ENCODE measurements at regions not wholly inside any gene's neighbourhood (a gene's known extent, or its start where the extent isn't known, plus 50 kb on each side); places are given as distances from the start of the nearest gene placed in this dataset.
A peak's percentile ranks its signal among the peaks of the same experiment; 100 is the strongest.
"Not testable (repeated sequence)": the region's sequence is repeated elsewhere in the genome, so short reads cannot be mapped to it uniquely, and the experiment has no call there.

GRCh38 chr7:131076032-131076431, 251.6 kb upstream of the MKLN1 start:
- DNase-seq (ENCODE audit: low read depth), result peak; percentile 83

DNA sequence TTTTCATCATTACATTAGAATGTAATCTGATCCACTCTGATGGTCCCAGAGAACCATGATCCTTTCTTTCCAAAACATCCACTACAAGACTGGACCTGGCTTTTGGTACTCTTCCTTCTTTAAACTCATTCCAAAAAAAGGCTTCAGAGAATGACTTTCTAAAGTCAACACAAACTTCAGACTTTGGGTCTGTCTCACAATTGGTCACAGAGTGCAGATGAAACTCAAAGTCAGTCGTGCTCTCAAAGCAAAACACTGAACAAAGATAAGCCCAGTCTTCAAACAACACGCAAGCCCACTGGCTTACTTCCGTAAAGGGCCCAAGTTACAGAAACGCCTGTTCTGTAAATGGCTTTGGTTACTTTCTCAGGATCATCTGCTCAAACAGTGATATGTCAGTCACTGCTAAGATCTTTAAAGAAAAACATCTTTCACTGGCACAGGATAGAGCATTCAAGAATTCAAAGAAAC, 250.9 kb upstream of the MKLN1 start:
- peak; percentile 79 for DNase-seq (ENCODE audit: low read depth)

DNA sequence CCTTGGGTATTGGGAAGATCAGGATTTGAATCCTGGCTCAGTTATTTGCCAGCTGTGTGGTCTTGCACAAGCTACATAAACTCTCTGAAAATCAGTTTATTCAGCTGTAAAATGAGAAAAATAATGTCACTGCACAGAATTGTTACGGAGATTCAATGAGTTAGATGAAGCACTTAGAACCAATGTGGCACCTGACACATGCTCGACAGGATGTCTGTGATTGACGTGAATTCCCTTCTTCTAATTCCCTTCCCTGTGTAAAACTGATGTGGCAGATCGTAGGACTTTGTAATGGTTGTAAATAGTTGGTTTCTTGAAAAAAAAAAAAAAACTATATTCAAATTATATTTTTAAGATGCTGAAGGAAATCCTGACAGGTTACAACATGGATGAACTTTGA, 249.9 kb upstream of the MKLN1 start:
- DNase-seq (ENCODE audit: low read depth), result no peak

GRCh38 chr7:131080754-131081153, 246.9 kb upstream of the MKLN1 start:
- DNase-seq (ENCODE audit: low read depth), result no peak

GRCh38 chr7:131081308-131081707, 246.4 kb upstream of the MKLN1 start:
- no peak for DNase-seq (ENCODE audit: low read depth)

DNA sequence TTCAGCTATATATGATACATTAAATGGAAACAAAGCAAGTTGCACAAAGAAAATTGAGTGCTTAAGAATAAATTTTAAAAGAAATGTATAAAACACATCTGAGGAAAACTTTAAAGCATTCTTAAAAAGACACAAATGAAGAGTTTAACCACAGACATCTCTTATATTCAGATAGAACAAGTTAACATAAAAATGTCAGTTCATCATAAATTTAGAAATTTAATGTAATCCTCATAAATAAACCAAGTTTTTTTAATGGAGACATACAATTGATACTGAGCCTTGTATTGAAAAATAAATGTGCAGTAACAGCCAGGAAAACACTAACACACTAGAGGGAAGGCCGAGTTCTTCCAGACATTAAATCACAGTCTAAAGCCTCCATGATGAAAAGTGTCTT, 243.9 kb upstream of the MKLN1 start:
- DNase-seq (ENCODE audit: low read depth), result no peak

DNA sequence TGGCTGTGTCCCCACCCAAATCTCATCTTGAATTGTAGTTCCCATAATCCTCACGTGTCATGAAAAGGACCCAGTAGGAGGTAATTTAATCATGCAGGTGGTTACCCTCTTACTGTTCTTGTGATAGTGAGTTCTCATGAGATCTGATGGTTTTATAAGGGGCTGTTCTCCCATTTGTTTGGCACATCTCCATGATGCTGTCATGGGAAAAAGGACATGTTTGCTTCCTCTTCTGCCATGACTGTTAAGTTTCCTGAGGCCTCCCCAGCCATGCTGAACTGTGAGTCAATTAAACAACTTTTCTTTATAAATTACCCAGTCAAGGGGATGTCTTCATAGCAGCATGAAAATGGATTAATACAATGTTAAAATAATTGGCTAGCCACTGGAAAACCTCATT, 243.3 kb upstream of the MKLN1 start:
- DNase-seq (ENCODE audit: low read depth), result not testable (repeated sequence)

GRCh38 chr7:131087756-131088658, 239.7 kb upstream of the MKLN1 start:
- no peak for DNase-seq (ENCODE audit: low read depth)

DNA sequence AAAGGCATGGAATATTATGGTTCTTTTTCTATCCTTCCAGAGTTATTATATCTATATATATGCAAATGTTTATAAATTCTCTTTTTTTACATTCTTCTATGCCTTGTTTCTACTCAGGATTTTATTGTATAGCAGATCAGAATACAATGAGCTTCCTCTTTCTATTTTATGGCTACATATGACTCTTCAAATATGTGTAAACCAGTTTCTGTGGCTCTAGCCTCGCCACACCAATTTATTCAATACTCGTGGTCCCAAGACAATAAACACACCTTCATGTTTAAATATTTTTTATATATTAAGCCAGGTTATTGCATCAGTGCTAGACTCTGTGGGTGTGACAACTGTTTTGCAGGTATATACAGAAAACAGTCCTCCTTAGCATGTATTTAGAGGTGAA, 237.5 kb upstream of the MKLN1 start:
- DNase-seq (ENCODE audit: low read depth), result no peak

DNA sequence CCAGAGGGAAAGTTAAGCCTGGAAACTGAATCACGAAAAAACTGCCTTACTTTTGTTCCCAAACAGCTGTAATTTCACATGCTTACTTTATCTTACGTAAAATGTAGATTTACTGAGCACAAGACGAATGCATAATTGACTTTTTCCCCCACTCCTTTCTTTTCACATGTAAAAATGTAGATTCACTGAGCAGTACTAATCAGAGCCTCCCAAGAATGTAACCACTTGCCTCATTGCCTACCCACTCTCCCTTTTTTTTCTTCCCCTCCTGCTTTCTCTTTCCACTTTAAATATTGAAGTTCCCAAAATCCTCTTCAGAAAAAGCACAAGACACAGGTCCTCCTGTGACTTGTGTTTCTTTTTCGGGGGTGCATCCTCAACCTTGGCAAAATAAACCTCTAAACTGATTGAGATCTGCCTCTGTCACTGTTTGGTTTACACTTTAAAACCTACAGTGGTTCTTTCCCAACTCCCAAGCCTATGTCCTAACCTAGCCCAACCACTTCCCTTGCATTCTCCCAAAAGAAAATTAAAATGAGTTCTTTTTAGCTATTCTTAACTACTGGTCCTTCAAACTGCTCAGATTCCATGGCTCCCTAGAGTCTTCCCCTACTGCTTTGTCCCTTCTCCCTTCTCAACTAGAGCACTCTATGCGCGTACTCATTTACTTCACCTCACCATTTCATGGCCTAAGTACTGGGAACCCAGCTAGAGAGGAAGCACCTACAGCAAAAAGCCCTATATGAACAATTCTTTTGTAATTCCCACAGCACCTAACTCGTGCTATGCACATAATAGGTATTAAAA, 236.6 kb upstream of the MKLN1 start:
- DNase-seq (ENCODE audit: low read depth), result no peak

- no peak for DNase-seq (ENCODE audit: low read depth)
These were observed 233.0 kb upstream of the MKLN1 start for GRCh38 chr7:131094685-131095084.

DNA sequence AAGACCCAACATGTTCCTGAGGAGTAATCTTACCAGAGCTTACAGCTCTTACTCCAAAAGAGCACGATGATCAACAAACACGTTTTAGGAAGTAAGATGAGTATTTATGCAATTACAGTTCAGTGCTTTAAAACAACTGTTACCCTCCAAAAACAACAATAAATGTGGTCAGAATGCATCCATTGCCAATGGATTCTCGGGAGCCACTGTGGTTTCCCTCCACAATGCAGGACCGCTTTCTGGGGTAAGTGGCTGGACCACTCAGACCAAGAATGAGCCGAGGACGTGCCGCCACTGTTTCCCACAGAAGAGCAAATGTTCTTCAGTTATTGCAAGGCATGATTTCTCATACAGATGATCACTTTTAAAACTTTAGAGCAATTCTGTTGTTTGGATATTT, 232.3 kb upstream of the MKLN1 start:
- DNase-seq (ENCODE audit: low read depth), result no peak

- DNase-seq (ENCODE audit: low read depth), result peak; percentile 44
These were observed 231.3 kb upstream of the MKLN1 start for GRCh38 chr7:131096267-131096927.

DNA sequence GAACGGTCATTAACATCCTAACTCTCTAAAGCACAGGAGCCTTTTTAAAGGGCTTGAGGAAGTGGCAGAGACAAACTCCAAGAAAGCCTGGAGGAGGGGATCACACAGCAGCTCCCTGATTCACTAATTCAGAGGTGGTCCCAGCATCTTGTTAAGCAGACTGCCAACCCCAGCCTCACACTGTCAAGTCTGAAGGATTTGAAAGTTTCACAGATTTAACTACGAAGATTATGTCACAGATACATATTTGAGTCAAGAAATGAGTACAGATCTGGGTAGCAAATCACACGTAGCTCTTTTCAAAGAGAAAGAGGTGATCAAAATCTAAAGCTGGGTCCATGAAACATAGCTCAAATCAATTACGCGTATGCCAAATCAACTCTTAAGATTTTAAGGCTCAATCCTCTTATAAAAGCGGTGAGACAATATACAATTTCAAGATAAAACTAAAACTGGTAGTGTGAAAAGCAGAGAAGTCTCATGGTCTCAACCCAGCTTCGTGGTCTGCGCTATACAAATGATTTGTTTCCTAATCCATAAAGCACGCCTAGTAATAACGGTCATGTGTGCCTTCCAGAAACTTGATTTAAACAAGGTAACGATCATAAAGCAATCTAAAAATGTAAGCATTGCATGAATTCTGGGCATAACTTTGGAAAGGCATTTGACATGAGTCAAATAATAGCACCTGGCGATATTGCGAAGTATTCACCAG, 229.9 kb upstream of the MKLN1 start:
- DNase-seq (ENCODE audit: low read depth), result no peak

DNA sequence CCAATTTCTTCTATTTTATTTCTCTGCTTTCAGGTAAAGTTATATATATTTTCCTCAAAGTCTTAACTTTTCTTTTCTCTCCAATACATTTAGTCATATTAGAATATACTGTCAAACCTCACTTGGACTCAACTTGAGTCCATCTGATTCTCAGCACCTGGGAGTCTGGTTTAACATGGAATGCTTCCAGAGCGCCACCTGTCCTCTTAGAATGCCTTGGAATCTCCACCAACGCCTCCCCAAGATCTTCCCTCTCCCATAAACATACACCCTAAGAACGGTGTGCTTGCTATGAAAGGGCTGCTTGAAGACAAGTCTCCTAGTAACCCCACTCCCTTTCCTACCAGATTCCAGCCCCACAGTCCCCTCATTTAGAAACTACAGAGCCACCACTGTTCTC, 229.1 kb upstream of the MKLN1 start:
- DNase-seq (ENCODE audit: low read depth), result no peak

DNA sequence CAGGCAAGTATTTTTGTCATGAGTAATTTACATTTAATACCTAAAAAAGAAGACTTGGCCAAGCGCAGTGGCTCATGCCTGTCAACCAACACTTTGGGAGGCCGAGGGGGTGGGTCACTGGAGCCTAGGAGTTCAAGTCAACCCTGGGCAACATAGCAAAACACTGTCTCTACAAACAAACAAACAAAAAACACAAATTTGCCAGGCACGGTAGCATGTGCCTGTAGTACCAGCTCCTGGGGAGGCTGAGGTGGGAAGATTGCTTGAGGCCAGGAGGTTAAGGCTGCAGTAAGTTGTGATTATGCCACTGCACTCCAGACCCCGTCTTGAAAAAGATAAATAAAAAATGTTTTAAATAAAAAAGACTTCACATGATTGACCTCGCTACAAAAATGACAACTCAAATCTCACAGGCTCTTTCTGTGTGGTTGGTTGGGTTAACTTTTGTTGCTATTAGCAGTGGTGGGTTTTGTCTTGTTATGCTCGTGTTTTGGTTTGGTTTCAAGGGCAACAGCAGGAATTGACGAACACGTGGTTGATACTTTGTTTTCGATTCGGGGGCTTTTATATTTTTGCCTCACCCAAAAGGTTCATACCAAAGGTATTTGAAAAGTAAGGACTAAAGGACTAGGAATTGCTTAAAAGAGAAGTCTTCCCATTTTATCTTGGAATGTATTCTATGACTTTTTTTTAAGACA, 227.2 kb upstream of the MKLN1 start:
- no peak for DNase-seq (ENCODE audit: low read depth)

DNA sequence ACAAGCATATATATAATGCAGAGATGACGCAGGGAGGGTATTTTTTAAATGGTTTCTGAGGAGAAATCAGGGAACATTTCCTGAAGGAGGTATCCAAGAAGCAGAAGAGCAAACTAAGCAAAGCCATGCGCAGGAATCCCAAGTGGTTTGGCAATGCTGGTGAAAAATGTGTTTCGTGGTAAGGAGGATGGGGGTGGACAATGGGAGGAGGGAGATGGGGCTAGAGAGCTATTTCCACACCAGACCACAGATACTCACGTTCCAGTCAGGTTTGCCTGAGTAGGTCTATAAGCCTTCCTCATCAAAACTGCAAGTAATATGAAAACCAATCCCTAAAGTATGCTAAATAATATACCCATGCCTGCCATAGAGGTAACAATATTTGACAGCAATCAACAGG, 223.7 kb upstream of the MKLN1 start:
- peak; percentile 80 for DNase-seq (ENCODE audit: low read depth)

DNA sequence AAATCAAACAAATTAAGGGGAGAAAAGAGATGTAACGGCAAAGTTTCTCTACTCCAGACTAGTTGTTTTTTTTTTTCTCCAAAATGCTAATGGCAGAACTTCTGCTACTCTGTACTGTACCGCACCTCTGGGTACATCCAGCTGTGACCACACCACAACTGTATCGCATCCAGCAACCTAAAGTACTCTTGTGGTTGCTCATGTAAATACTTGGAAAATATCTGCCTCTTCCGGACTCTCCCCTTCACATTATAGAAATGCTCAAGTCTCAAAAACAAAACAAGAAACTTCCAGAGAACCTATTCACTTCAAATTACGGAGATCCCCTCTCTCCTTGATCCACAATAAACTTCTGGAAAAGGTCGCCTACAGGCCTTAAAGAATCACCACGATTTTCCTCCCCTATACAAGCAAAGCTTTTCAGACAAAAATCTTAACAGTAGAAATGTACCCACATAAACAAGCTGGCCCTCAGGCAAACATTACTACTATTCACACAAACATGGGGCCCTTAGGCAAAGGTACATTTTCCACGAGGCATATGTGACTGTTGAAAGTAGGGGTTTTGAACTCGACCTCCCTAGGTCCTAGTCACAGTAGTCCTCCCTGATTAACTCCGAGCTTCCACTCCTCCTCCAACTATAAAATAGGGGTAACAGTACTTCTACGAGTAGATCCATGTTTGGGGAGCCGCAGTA, 222.9 kb upstream of the MKLN1 start:
- no peak for DNase-seq (ENCODE audit: low read depth)

DNA sequence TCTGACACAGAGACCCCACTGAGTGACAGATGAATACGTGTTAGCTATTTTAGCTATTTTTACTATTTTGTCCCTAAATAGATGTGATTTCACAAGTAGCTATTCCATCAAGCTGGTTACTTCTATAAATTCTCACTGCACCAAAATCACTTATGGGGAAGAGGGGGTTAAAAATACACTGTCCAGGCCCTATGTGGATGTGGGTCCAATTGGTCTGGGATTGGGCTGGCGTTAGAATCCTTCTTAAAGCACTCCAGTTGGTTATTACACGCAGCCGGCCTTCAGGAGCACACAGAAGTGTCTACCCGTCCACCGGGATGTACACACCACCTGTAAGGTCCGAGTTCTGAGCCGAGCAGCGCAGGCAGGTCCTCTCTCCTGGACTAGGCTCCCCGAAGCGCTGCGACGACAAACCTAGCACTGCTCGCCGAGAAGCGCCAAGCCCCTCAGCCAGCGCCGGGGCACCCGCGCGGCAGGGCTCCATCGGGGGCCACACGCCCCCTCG, 222.3 kb upstream of the MKLN1 start:
- DNase-seq (ENCODE audit: low read depth), result peak; percentile 15

All from M059J (cell line).